ENCODE measurements at regions not wholly inside any gene's neighbourhood (a gene's known extent, or its start where the extent isn't known, plus 50 kb on each side); places are given as distances from the start of the nearest gene placed in this dataset.
"Not testable (repeated sequence)": the region's sequence is repeated elsewhere in the genome, so short reads cannot be mapped to it uniquely, and the experiment has no call there.

- H3K4me3 ChIP-seq (ENCODE audit: low read length), result no peak overlapping the region
- DNase-seq (ENCODE audit: low read depth, low spot score), result no peak
Measured at GRCh38 chr16:48963306-48963705, 318.3 kb downstream of the CBLN1 start.

- H3K4me3 ChIP-seq (ENCODE audit: low read length), result no peak overlapping the region
- no peak for DNase-seq (ENCODE audit: low read depth, low spot score)
Measured at GRCh38 chr16:48961546-48961945, 320.1 kb downstream of the CBLN1 start.

- H3K4me3 ChIP-seq (ENCODE audit: low read length), result no peak overlapping the region
- DNase-seq (ENCODE audit: low read depth, low spot score), result no peak
Measured at GRCh38 chr16:48960830-48961229, 320.8 kb downstream of the CBLN1 start.

GRCh38 chr16:48959747-48960146 lies 321.9 kb downstream of the CBLN1 start:
- DNase-seq (ENCODE audit: low read depth, low spot score), result no peak
- H3K4me3 ChIP-seq (ENCODE audit: low read length), result no peak overlapping the region

GRCh38 chr16:48959204-48959603 lies 322.4 kb downstream of the CBLN1 start:
- no peak for DNase-seq (ENCODE audit: low read depth, low spot score)
- H3K4me3 ChIP-seq (ENCODE audit: low read length), result no peak overlapping the region

- DNase-seq (ENCODE audit: low read depth, low spot score), result no peak
- H3K4me3 ChIP-seq (ENCODE audit: low read length), result no peak overlapping the region
Measured at GRCh38 chr16:48958681-48959080, 323.0 kb downstream of the CBLN1 start.

- DNase-seq (ENCODE audit: low read depth, low spot score), result no peak
- H3K4me3 ChIP-seq (ENCODE audit: low read length), result no peak overlapping the region
Measured at GRCh38 chr16:48956620-48957019, 325.0 kb downstream of the CBLN1 start.

- H3K4me3 ChIP-seq (ENCODE audit: low read length), result no peak overlapping the region
- no peak for DNase-seq (ENCODE audit: low read depth, low spot score)
Measured at GRCh38 chr16:48955837-48956236, 325.8 kb downstream of the CBLN1 start.

- DNase-seq (ENCODE audit: low read depth, low spot score); H3K4me3 ChIP-seq (ENCODE audit: low read length): not testable (repeated sequence)
Measured at GRCh38 chr16:48951621-48952125, 330.0 kb downstream of the CBLN1 start.

- no peak for DNase-seq (ENCODE audit: low read depth, low spot score)
Measured at GRCh38 chr16:48950184-48950583, 331.5 kb downstream of the CBLN1 start.

GRCh38 chr16:48949636-48950035 lies 332.0 kb downstream of the CBLN1 start:
- no peak overlapping the region for H3K4me3 ChIP-seq (ENCODE audit: low read length)
- DNase-seq (ENCODE audit: low read depth, low spot score), result no peak

More at GRCh38 chr16:48950184-48950583, 331.5 kb downstream of the CBLN1 start:
- H3K4me3 ChIP-seq (ENCODE audit: low read length), result no peak overlapping the region

GRCh38 chr16:48948911-48949310 lies 332.7 kb downstream of the CBLN1 start:
- no peak for DNase-seq (ENCODE audit: low read depth, low spot score)

GRCh38 chr16:48947371-48947713 lies 334.3 kb downstream of the CBLN1 start:
- DNase-seq (ENCODE audit: low read depth, low spot score), result no peak
- no peak overlapping the region for H3K4me3 ChIP-seq (ENCODE audit: low read length)

More at GRCh38 chr16:48948911-48949310, 332.7 kb downstream of the CBLN1 start:
- no peak overlapping the region for H3K4me3 ChIP-seq (ENCODE audit: low read length)

GRCh38 chr16:48946686-48947370 lies 334.8 kb downstream of the CBLN1 start:
- no peak for DNase-seq (ENCODE audit: low read depth, low spot score)

GRCh38 chr16:48942996-48943395 lies 333.0 kb upstream of the N4BP1 start:
- no peak for DNase-seq (ENCODE audit: low read depth, low spot score)
- H3K4me3 ChIP-seq (ENCODE audit: low read length), result no peak overlapping the region

More at GRCh38 chr16:48946686-48947370, 334.8 kb downstream of the CBLN1 start:
- no peak overlapping the region for H3K4me3 ChIP-seq (ENCODE audit: low read length)

- no peak for DNase-seq (ENCODE audit: low read depth, low spot score)
- H3K4me3 ChIP-seq (ENCODE audit: low read length), result no peak overlapping the region
Measured at GRCh38 chr16:48936811-48937210, 326.8 kb upstream of the N4BP1 start.

- DNase-seq (ENCODE audit: low read depth, low spot score), result no peak
- no peak overlapping the region for H3K4me3 ChIP-seq (ENCODE audit: low read length)
Measured at GRCh38 chr16:48932216-48932855, 322.4 kb upstream of the N4BP1 start.

GRCh38 chr16:48930951-48931553 lies 321.1 kb upstream of the N4BP1 start:
- no peak overlapping the region for H3K4me3 ChIP-seq (ENCODE audit: low read length)
- no peak for DNase-seq (ENCODE audit: low read depth, low spot score)

- H3K4me3 ChIP-seq (ENCODE audit: low read length), result no peak overlapping the region
- no peak for DNase-seq (ENCODE audit: low read depth, low spot score)
Measured at GRCh38 chr16:48919791-48920190, 309.8 kb upstream of the N4BP1 start.

GRCh38 chr16:48918520-48919258 lies 308.7 kb upstream of the N4BP1 start:
- H3K4me3 ChIP-seq (ENCODE audit: low read length), result no peak overlapping the region
- DNase-seq (ENCODE audit: low read depth, low spot score), result no peak
